ENCODE measurements at regions not wholly inside any gene's neighbourhood (a gene's known extent, or its start where the extent isn't known, plus 50 kb on each side); places are given as distances from the start of the nearest gene placed in this dataset.

DNA sequence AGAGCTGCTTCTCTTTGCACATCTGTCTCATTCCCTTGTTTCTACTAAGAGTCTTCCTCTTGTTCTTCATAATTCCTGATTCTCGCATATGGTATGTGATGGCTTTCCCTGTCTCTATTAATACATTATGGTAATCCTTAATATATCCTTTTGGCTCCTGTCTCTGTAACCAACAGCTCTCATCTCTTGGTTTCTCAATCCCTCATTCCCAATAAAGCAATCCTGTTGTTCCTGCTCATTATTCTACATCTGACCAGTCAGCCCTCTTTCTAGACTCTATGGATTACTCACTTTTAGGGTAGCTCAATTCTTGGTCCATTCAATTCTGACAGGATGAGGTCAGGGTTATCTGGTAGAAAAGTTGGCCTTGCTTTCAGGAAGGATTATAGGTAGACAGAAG is 349.9 kb downstream of the LRIG3 start:
- ChIA-PET CTCF (no interaction called here), POLR2A (no interaction called here)
- TF ChIP-seq, protein P1, sequence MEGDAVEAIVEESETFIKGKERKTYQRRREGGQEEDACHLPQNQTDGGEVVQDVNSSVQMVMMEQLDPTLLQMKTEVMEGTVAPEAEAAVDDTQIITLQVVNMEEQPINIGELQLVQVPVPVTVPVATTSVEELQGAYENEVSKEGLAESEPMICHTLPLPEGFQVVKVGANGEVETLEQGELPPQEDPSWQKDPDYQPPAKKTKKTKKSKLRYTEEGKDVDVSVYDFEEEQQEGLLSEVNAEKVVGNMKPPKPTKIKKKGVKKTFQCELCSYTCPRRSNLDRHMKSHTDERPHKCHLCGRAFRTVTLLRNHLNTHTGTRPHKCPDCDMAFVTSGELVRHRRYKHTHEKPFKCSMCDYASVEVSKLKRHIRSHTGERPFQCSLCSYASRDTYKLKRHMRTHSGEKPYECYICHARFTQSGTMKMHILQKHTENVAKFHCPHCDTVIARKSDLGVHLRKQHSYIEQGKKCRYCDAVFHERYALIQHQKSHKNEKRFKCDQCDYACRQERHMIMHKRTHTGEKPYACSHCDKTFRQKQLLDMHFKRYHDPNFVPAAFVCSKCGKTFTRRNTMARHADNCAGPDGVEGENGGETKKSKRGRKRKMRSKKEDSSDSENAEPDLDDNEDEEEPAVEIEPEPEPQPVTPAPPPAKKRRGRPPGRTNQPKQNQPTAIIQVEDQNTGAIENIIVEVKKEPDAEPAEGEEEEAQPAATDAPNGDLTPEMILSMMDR (IDR thresholded peaks at IDR 0.05): no peak
- Mint-ChIP-seq H3K4me3 (no peak overlapping the region), H3K9me3 (no peaks in the 10 kb centered on the region), H3K27ac (no peak overlapping the region), H3K36me3 (ENCODE audit: low read depth) (no peaks in the 10 kb centered on the region), H3K27me3 (no peaks in the 10 kb centered on the region), H3K4me1 (ENCODE audit: low read depth) (no peaks in the 10 kb centered on the region)
- no peak for ATAC-seq
- intact Hi-C loops (cut with micrococcal nuclease): no loop called here
- DNase-seq: no peak

DNA sequence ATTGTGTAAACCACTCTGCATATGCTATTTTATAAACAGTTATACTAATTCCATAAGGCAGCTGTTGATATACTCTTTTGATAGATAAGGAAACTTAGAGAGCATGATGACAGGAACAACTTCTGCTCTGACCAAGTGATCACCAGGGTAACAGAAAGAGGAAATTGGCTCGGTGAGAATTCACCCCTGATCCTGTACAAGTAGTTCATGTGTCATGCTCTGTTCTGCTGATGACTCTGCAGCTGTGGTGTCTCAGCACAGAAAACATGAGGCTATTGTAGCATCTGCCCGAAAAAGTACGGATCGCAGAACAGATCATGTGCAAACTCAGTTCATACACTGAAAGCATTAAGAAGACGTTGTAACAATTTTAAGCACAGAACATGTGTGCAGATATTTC is 345.0 kb downstream of the LRIG3 start:
- TF ChIP-seq, protein P1 (IDR thresholded peaks at IDR 0.05): no peak
- Mint-ChIP-seq H3K36me3 (ENCODE audit: low read depth) (no peaks in the 10 kb centered on the region), H3K27me3 (no peaks in the 10 kb centered on the region), H3K27ac (no peak overlapping the region), H3K4me1 (ENCODE audit: low read depth) (no peaks in the 10 kb centered on the region), H3K4me3 (no peak overlapping the region), H3K9me3 (no peaks in the 10 kb centered on the region)
- ChIA-PET CTCF (no interaction called here), POLR2A (no interaction called here)
- no peak for DNase-seq
- no peak for ATAC-seq
- intact Hi-C loops (cut with micrococcal nuclease): no loop called here

DNA sequence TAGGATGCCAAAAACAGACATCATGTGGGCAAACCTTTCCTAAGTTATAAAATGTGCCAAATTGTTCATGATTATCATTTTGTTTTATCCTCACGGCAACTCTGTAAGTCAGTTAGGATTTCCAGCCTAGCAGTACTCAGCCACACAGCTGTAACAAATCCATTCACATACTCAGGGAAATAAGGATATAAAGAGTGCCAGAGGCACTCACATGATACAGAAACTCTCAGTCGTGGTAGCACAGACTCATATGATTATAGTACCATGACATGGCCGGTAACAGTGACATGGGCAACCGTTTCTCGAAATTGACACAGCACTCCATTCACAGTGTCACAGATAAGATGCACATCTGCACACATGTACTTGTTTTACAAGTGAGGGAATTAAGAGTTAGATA is 344.2 kb downstream of the LRIG3 start:
- Mint-ChIP-seq H3K4me3 (no peak overlapping the region), H3K9me3 (no peaks in the 10 kb centered on the region), H3K36me3 (ENCODE audit: low read depth) (no peaks in the 10 kb centered on the region), H3K27me3 (no peaks in the 10 kb centered on the region), H3K27ac (no peak overlapping the region), H3K4me1 (ENCODE audit: low read depth) (no peaks in the 10 kb centered on the region)
- ATAC-seq (no peak), DNase-seq (no peak)
- intact Hi-C loops (cut with micrococcal nuclease): no loop called here
- ChIA-PET POLR2A (no interaction called here), CTCF (no interaction called here)
- TF ChIP-seq, protein P1 (IDR thresholded peaks at IDR 0.05): no peak

DNA sequence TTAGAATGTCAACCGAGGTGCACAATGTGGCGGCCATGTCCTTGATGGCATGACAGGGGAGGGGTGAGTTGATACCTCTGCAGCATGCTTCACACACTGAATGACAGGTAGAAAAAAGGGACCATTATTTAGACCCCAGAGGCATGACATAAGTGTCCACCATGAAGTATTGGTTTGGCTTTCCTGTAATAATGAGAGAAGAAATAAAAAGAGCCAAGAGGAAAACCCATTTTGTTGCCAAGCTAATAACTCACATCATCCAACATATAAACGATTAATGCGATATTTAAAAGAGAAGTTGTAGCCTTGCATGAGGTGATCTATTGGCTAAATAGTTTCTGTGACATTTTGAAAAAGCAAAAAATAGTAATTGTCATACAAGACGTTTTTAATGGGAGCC is 343.4 kb downstream of the LRIG3 start:
- no peak for DNase-seq
- Mint-ChIP-seq H3K27me3 (no peaks in the 10 kb centered on the region), H3K4me3 (no peak overlapping the region), H3K36me3 (ENCODE audit: low read depth) (no peaks in the 10 kb centered on the region), H3K27ac (no peak overlapping the region), H3K9me3 (no peaks in the 10 kb centered on the region), H3K4me1 (ENCODE audit: low read depth) (no peaks in the 10 kb centered on the region)
- ChIA-PET POLR2A (no interaction called here), CTCF (no interaction called here)
- no peak for ATAC-seq
- TF ChIP-seq, protein P1 (IDR thresholded peaks at IDR 0.05): no peak
- intact Hi-C loops (cut with micrococcal nuclease): no loop called here

DNA sequence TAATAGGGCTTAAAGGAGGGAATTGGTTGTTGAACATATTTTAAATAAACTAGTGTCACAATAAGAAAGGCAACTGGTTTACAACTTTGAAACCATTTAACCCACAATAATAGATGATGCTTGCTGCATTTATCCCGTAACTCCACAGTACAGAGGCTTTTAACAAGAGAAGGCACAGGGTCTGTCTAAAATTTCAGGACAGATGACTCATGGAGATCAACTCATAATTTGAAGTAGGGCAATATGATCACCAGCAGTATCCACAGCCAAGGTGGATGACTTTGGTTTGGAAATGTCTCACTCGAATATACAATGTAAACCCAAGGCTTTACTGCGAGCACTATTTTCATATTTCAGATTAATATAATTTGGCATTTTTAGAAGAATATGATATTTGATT is 340.2 kb downstream of the LRIG3 start:
- no peaks in the 10 kb centered on the region for H3K27me3 Mint-ChIP-seq

More for the DNA sequence above, 340.2 kb downstream of the LRIG3 start:
- no peaks in the 10 kb centered on the region for H3K4me1 Mint-ChIP-seq (ENCODE audit: low read depth)
- DNase-seq (no peak), ATAC-seq (no peak)
- H3K36me3 Mint-ChIP-seq (ENCODE audit: low read depth): no peaks in the 10 kb centered on the region
- no peak overlapping the region for H3K27ac Mint-ChIP-seq
- no peaks in the 10 kb centered on the region for H3K9me3 Mint-ChIP-seq
- POLR2A ChIA-PET: no interaction called here
- TF ChIP-seq, protein P1 (IDR thresholded peaks at IDR 0.05): no peak
- intact Hi-C loops (cut with micrococcal nuclease): no loop called here
- CTCF ChIA-PET: no interaction called here
- H3K4me3 Mint-ChIP-seq: no peak overlapping the region
